ENCODE measurements at regions not wholly inside any gene's neighbourhood (a gene's known extent, or its start where the extent isn't known, plus 50 kb on each side); places are given as distances from the start of the nearest gene placed in this dataset.

GRCh38 chr6:166075186-166075585 is 92.5 kb downstream of the TBXT start:
- DNase-seq (ENCODE audit: extremely low read depth, low read depth), result no peak
- no peak for TF ChIP-seq CTCF (IDR thresholded peaks at IDR 0.05; ENCODE audit: low read depth, low read length)

GRCh38 chr6:166073082-166073481 is 94.6 kb downstream of the TBXT start:
- TF ChIP-seq CTCF (IDR thresholded peaks at IDR 0.05; ENCODE audit: low read depth, low read length), result no peak
- DNase-seq (ENCODE audit: extremely low read depth, low read depth), result no peak

GRCh38 chr6:166068768-166069167 is 98.9 kb downstream of the TBXT start:
- no peak for DNase-seq (ENCODE audit: extremely low read depth, low read depth)
- no peak for TF ChIP-seq CTCF (IDR thresholded peaks at IDR 0.05; ENCODE audit: low read depth, low read length)

- no peak for TF ChIP-seq CTCF (IDR thresholded peaks at IDR 0.05; ENCODE audit: low read depth, low read length)
- no peak for DNase-seq (ENCODE audit: extremely low read depth, low read depth)
Observed at GRCh38 chr6:166058064-166058739, 109.4 kb downstream of the TBXT start.

- DNase-seq (ENCODE audit: extremely low read depth, low read depth), result no peak
- no peak for TF ChIP-seq CTCF (IDR thresholded peaks at IDR 0.05; ENCODE audit: low read depth, low read length)
Observed at GRCh38 chr6:166057431-166057830, 110.2 kb downstream of the TBXT start.

- TF ChIP-seq CTCF (IDR thresholded peaks at IDR 0.05; ENCODE audit: low read depth, low read length), result no peak
- DNase-seq (ENCODE audit: extremely low read depth, low read depth), result no peak
Observed at GRCh38 chr6:166056637-166057036, 111.0 kb downstream of the TBXT start.

GRCh38 chr6:166055801-166056200 is 111.8 kb downstream of the TBXT start:
- DNase-seq (ENCODE audit: extremely low read depth, low read depth), result no peak
- TF ChIP-seq CTCF (IDR thresholded peaks at IDR 0.05; ENCODE audit: low read depth, low read length), result no peak
